Epithelial cell of proximal tubule (primary cell): ENCODE measurements at regions not wholly inside any gene's neighbourhood (a gene's known extent, or its start where the extent isn't known, plus 50 kb on each side); places are given as distances from the start of the nearest gene placed in this dataset.

Experiments used
- DNase-seq: peaks from one replicate; pipeline ENCODE4 v3.0.0-alpha.2; 2011; ENCODE audit warnings: low read depth
- H3K4me3 ChIP-seq: 2 replicates; pipeline ENCODE4 v1.5.1; 2011; ENCODE audit warnings: low read depth, mild to moderate bottlenecking, low read length
- CTCF ChIP-seq: conservative IDR thresholded peaks from 2 replicates; pipeline ENCODE4 v1.5.1; 2012; ENCODE audit warnings: low read depth, mild to moderate bottlenecking, low read length

- no peak for TF ChIP-seq CTCF
- no peak for DNase-seq
- H3K4me3 ChIP-seq: no peak overlapping the region
These were observed 111.4 kb upstream of the NAP1L1 start for GRCh38 chr12:76195920-76196319.

GRCh38 chr12:76194724-76195123 lies 110.2 kb upstream of the NAP1L1 start:
- no peak overlapping the region for H3K4me3 ChIP-seq
- no peak for DNase-seq
- TF ChIP-seq CTCF: no peak

GRCh38 chr12:76193961-76194360 lies 109.5 kb upstream of the NAP1L1 start:
- DNase-seq: no peak
- H3K4me3 ChIP-seq: no peak overlapping the region
- no peak for TF ChIP-seq CTCF

GRCh38 chr12:76192416-76192815 lies 107.9 kb upstream of the NAP1L1 start:
- H3K4me3 ChIP-seq: no peak overlapping the region
- no peak for TF ChIP-seq CTCF
- DNase-seq: no peak

- H3K4me3 ChIP-seq: no peak overlapping the region
- no peak for TF ChIP-seq CTCF
- DNase-seq: no peak
These were observed 105.8 kb upstream of the NAP1L1 start for GRCh38 chr12:76190299-76190698.

GRCh38 chr12:76189851-76190250 lies 105.4 kb upstream of the NAP1L1 start:
- TF ChIP-seq CTCF: no peak
- no peak for DNase-seq
- no peak overlapping the region for H3K4me3 ChIP-seq

- TF ChIP-seq CTCF: no peak
- DNase-seq: no peak
- no peak overlapping the region for H3K4me3 ChIP-seq
These were observed 102.7 kb upstream of the NAP1L1 start for GRCh38 chr12:76187177-76187576.
